Endothelial cell of umbilical vein (primary cell): ENCODE measurements at regions not wholly inside any gene's neighbourhood (a gene's known extent, or its start where the extent isn't known, plus 50 kb on each side); places are given as distances from the start of the nearest gene placed in this dataset.

ENCODE experiments used
- BruUV-seq: library from RNA; stranded (reverse); fragments of 400-500 nt; replicated peaks from 2 replicates; lab custom pipeline; 2021; lab: Mats Ljungman, UMichigan
- CTCF ChIA-PET: fragments of 300-600, 350-600 bp; sonication (Branson Sonifier 250); formaldehyde crosslinking; loops from one replicate; lab custom pipeline; 2021; ENCODE audit warnings: antibody characterized with exemption, inconsistent platforms; lab: Charles Lee
- POLR2A ChIA-PET: fragments of 300-600, 350-600 bp; sonication (Branson Sonifier 250); formaldehyde crosslinking; loops from one replicate; lab custom pipeline; 2021; ENCODE audit warnings: antibody characterized with exemption, inconsistent platforms; lab: Charles Lee
- DNase-seq: peaks from one replicate; pipeline ENCODE4 v3.0.0-alpha.2; 2011; ENCODE audit warnings: low read depth, low spot score
- FAIRE-seq: peaks from 2 replicates; lab custom pipeline; 2011; peaks lifted over from hg19 to GRCh38; lab: Jason Lieb, UNC
- H2AFZ ChIP-seq: 2 replicates; pipeline ENCODE4 v1.6.0; 2012; ENCODE audit warnings: low read depth, low read length, control low read depth, inconsistent platforms
- H3K27ac ChIP-seq: 2 replicates; pipeline ENCODE4 v1.5.1; 2011; ENCODE audit warnings: low read depth, mild to moderate bottlenecking, control low read depth, low read length, moderate library complexity; ENCODE audit not compliant: insufficient read depth
- H3K27me3 ChIP-seq, 2 experiments: 2 replicates each; pipeline versions ENCODE4 v1.6.0 to v1.6.1; 2011; ENCODE audit warnings: low read length in 2 of 2, mixed read lengths in 1 of 2; ENCODE audit not compliant: control insufficient read depth in 2 of 2, insufficient read depth in 2 of 2
- H3K36me3 ChIP-seq, 2 experiments: 2 replicates in 1 of 2; 3 replicates in 1 of 2; pipeline ENCODE4 v1.5.1; 2011; ENCODE audit warnings: low read length in 2 of 2, mild to moderate bottlenecking in 1 of 2, moderate library complexity in 1 of 2; ENCODE audit not compliant: control insufficient read depth in 2 of 2, insufficient read depth in 2 of 2; ENCODE audit errors: extremely low read depth in 1 of 2
- H3K4me1 ChIP-seq: 3 replicates; pipeline ENCODE4 v1.5.1; 2011; ENCODE audit warnings: mild to moderate bottlenecking, low read length; ENCODE audit not compliant: control insufficient read depth, insufficient read depth; ENCODE audit errors: extremely low read depth
- H3K4me2 ChIP-seq: 2 replicates; pipeline ENCODE4 v1.6.1; 2011; ENCODE audit warnings: low read length, control low read depth, mixed read lengths; ENCODE audit not compliant: insufficient read depth
- H3K4me3 ChIP-seq, 3 experiments: fragments of 200-600 bp in 1 of 3; sonication (generic), shearing (Covaris generic) in 1 of 3; replicated peaks in 1 of 3; 2 replicates each; pipeline ENCODE4 v1.5.1; 2011 to 2016; ENCODE audit warnings: control low read depth in 3 of 3, low read length in 3 of 3, mild to moderate bottlenecking in 2 of 3, inconsistent platforms in 1 of 3, low read depth in 1 of 3, moderate library complexity in 1 of 3; ENCODE audit not compliant: insufficient read depth in 1 of 3
- H3K79me2 ChIP-seq: 2 replicates; pipeline ENCODE4 v1.6.0; 2012; ENCODE audit warnings: low read length, inconsistent platforms; ENCODE audit not compliant: control insufficient read depth, insufficient read depth
- H3K9ac ChIP-seq: replicated peaks from 2 replicates; pipeline ENCODE3; 2011; ENCODE audit warnings: low read length, control low read depth; ENCODE audit not compliant: insufficient read depth; ENCODE audit errors: extremely low read depth
- H3K9me1 ChIP-seq: replicated peaks from 3 replicates; pipeline ENCODE4 v1.6.0; 2011; ENCODE audit warnings: mild to moderate bottlenecking, low read length; ENCODE audit not compliant: control insufficient read depth, insufficient read depth; ENCODE audit errors: extremely low read depth
- H3K9me3 ChIP-seq: replicated peaks from 2 replicates; pipeline ENCODE4 v1.5.1; 2012; ENCODE audit warnings: low read length, inconsistent platforms; ENCODE audit not compliant: control insufficient read depth, insufficient read depth
- H4K20me1 ChIP-seq: replicated peaks from 2 replicates; pipeline ENCODE3; 2011; ENCODE audit warnings: mild to moderate bottlenecking, low read length; ENCODE audit not compliant: control insufficient read depth, insufficient read depth; ENCODE audit errors: extremely low read depth
- GATA2 ChIP-seq: IDR thresholded peaks from 2 replicates; pipeline ENCODE4 v1.7.0; 2011; ENCODE audit warnings: low read depth, mild to moderate bottlenecking, moderate library complexity, mixed read lengths, low read length; ENCODE audit not compliant: insufficient read length, insufficient read depth
- JUN ChIP-seq: IDR thresholded peaks from 2 replicates; pipeline ENCODE4 v1.6.1; 2011; ENCODE audit warnings: borderline replicate concordance, low read depth; ENCODE audit not compliant: insufficient read length, insufficient read depth
- MAX ChIP-seq: IDR thresholded peaks from 2 replicates; pipeline ENCODE4 v1.6.1; 2011; ENCODE audit not compliant: insufficient read depth, insufficient read length
- POLR2A ChIP-seq: IDR thresholded peaks from 2 replicates; pipeline ENCODE4 v1.6.1; 2012; ENCODE audit warnings: low read depth, mild to moderate bottlenecking, control low read depth, low read length
- dilution Hi-C: fragments of 300-500 bp; cut with MboI; formaldehyde crosslinking; loops from one replicate; pipeline ENCODE4 v1.15.0; 2019; ENCODE audit warnings: low sequenced_read_pairs; ENCODE audit not compliant: extremely low pct_ligation_motif_present
- intact Hi-C: fragments of 100-400 bp; cut with micrococcal nuclease; formaldehyde crosslinking; loops from one replicate; pipeline ENCODE4 v1.10.0; 2022

GRCh38 chr6:157768304-157768703, 54.7 kb upstream of the SNX9 start:
- DNase-seq (no peak), FAIRE-seq (no peak)
- Histone ChIP-seq H3K27me3 (no peaks in the 10 kb centered on the region), H3K4me2 (no peak overlapping the region), H3K4me3 (no peak overlapping the region), H3K9me3 (no peaks in the 10 kb centered on the region), H3K4me1 (peaks cover 18% of the 10 kb centered on the region), H3K79me2 (no peaks in the 10 kb centered on the region), H3K27ac (no peak overlapping the region), H2AFZ (no peak overlapping the region), H3K9me1 (no peaks in the 10 kb centered on the region), H3K9ac (no peak overlapping the region), H3K36me3 (no peaks in the 10 kb centered on the region), H4K20me1 (no peaks in the 10 kb centered on the region)
- POLR2A ChIA-PET, result no interaction called here
- TF ChIP-seq MAX, result no peak
- no peak for TF ChIP-seq POLR2A
- TF ChIP-seq JUN, result no peak
- intact Hi-C loops, result no loop called here
- no TSS peak for BruUV-seq
- dilution Hi-C loops, result no loop called here
- CTCF ChIA-PET, result no interaction called here

- Histone ChIP-seq H3K79me2 (no peaks in the 10 kb centered on the region), H3K9ac (no peak overlapping the region), H3K27me3 (no peaks in the 10 kb centered on the region), H3K36me3 (no peaks in the 10 kb centered on the region), H4K20me1 (no peaks in the 10 kb centered on the region), H3K9me1 (no peaks in the 10 kb centered on the region), H3K4me3 (no peak overlapping the region), H3K9me3 (no peaks in the 10 kb centered on the region), H2AFZ (no peak overlapping the region), H3K4me1 (peaks cover 11% of the 10 kb centered on the region), H3K27ac (no peak overlapping the region), H3K4me2 (no peak overlapping the region)
- FAIRE-seq (no peak), DNase-seq (no peak)
- intact Hi-C loops (no loop called here), dilution Hi-C loops (no loop called here)
- BruUV-seq, result no TSS peak
- POLR2A ChIA-PET, result no interaction called here
- CTCF ChIA-PET, result no interaction called here
- TF ChIP-seq JUN (no peak), GATA2 (no peak), POLR2A (no peak)
These were observed 54.0 kb upstream of the SNX9 start for GRCh38 chr6:157768863-157769551.
